ENCODE measurements at regions not wholly inside any gene's neighbourhood (a gene's known extent, or its start where the extent isn't known, plus 50 kb on each side); places are given as distances from the start of the nearest gene placed in this dataset.

GRCh38 chr7:47711776-47712175 lies 129.9 kb upstream of the TNS3 start:
- TF ChIP-seq CTCF (IDR thresholded peaks at IDR 0.05): no peak
- no peak for TF ChIP-seq POLR2A (IDR thresholded peaks at IDR 0.05)
